PC-3 (cell line): ENCODE measurements at regions not wholly inside any gene's neighbourhood (a gene's known extent, or its start where the extent isn't known, plus 50 kb on each side); places are given as distances from the start of the nearest gene placed in this dataset.
"Not testable (repeated sequence)": the region's sequence is repeated elsewhere in the genome, so short reads cannot be mapped to it uniquely, and the experiment has no call there.

Experiments used
- CTCF ChIP-seq: fragments of 300-600 bp; sonication (generic); conservative IDR thresholded peaks from 2 replicates; pipeline ENCODE4 v1.5.1; 2017; ENCODE audit warnings: antibody characterized with exemption, low read depth, mild to moderate bottlenecking, low read length
- EZH2 ChIP-seq: fragments of 300-600 bp; sonication (generic); IDR thresholded peaks from one replicate; pipeline ENCODE4 v1.6.1; 2017; ENCODE audit warnings: antibody characterized with exemption, mild to moderate bottlenecking, low read length; ENCODE audit not compliant: unreplicated experiment
- EZH2phosphoT487 ChIP-seq: fragments of 300-600 bp; sonication (generic); IDR thresholded peaks from 2 replicates; pipeline ENCODE4 v1.6.1; 2018; ENCODE audit warnings: mild to moderate bottlenecking, antibody characterized with exemption, low read length, borderline replicate concordance

GRCh38 chr4:131738991-131739390, 1410.1 kb upstream of the PCDH10 start:
- not testable (repeated sequence) for TF ChIP-seq CTCF, EZH2, EZH2phosphoT487
